IMR-90 (cell line): ENCODE measurements at regions not wholly inside any gene's neighbourhood (a gene's known extent, or its start where the extent isn't known, plus 50 kb on each side); places are given as distances from the start of the nearest gene placed in this dataset.

Experiments
- CEBPB ChIP-seq: IDR thresholded peaks from 2 replicates; pipeline ENCODE4 v1.6.1; 2012; ENCODE audit warnings: low read depth, low read length, improper control_type of control experiment
- CTCF ChIP-seq: conservative IDR thresholded peaks from 2 replicates; pipeline ENCODE4 v1.5.1; 2012; ENCODE audit warnings: mild to moderate bottlenecking, low read depth, low read length, improper control_type of control experiment

- TF ChIP-seq CTCF: no peak
- no peak for TF ChIP-seq CEBPB
These were observed 669.4 kb upstream of the CITED2 start for GRCh38 chr6:140043762-140044378.
